ENCODE measurements at regions not wholly inside any gene's neighbourhood (a gene's known extent, or its start where the extent isn't known, plus 50 kb on each side); places are given as distances from the start of the nearest gene placed in this dataset.

- no peak for TF ChIP-seq POLR2A (IDR thresholded peaks at IDR 0.05)
- TF ChIP-seq CTCF (IDR thresholded peaks at IDR 0.05), result no peak
- TF ChIP-seq POLR2AphosphoS5 (IDR thresholded peaks at IDR 0.05), result no peak
- no peak for TF ChIP-seq EP300 (IDR thresholded peaks at IDR 0.05)
Observed at GRCh38 chr9:102518324-102518723, 476.8 kb upstream of the CYLC2 start.
